ENCODE measurements at regions not wholly inside any gene's neighbourhood (a gene's known extent, or its start where the extent isn't known, plus 50 kb on each side); places are given as distances from the start of the nearest gene placed in this dataset.

- peaks cover 6% of the 10 kb centered on the region; the same call in 1 of the 2 replicates for H3K4me1 ChIP-seq (ENCODE audit: control insufficient read depth, low read length)
- no peaks in the 10 kb centered on the region for H3K9me3 ChIP-seq (ENCODE audit: control insufficient read depth, insufficient read depth, low read length)
- no peak overlapping the region for H3K4me2 ChIP-seq (ENCODE audit: low read length)
- H3K4me3 ChIP-seq (ENCODE audit: low read length), result no peak overlapping the region
- H3K9me2 ChIP-seq (replicated peaks; ENCODE audit: control insufficient read depth, low read length), result no peaks in the 10 kb centered on the region
- no peaks in the 10 kb centered on the region for H3F3A ChIP-seq (ENCODE audit: control insufficient read depth, insufficient read depth)
- TF ChIP-seq EZH2phosphoT487 (IDR thresholded peaks at IDR 0.05; ENCODE audit: borderline replicate concordance, low read length) (no peak), CTCF (IDR thresholded peaks at IDR 0.05; ENCODE audit: low read depth, low read length, poor library complexity, severe bottlenecking) (no peak)
- H3K27ac ChIP-seq (ENCODE audit: low read depth, low read length), result no peak overlapping the region
- H4K20me1 ChIP-seq (ENCODE audit: control insufficient read depth, insufficient read depth, low read depth, low read length), result no peaks in the 10 kb centered on the region
- no peaks in the 10 kb centered on the region for H3K79me2 ChIP-seq (ENCODE audit: control insufficient read depth, low read length)
- H3K27me3 ChIP-seq (ENCODE audit: control insufficient read depth, low read length), result peaks cover 14% of the 10 kb centered on the region; the same call in 1 of the 2 replicates
- no peaks in the 10 kb centered on the region for H3K36me3 ChIP-seq (ENCODE audit: control insufficient read depth, low read length)
Observed at GRCh38 chr9:119963798-119964372, 594.6 kb upstream of the BRINP1 start.

- TF ChIP-seq CTCF (IDR thresholded peaks at IDR 0.05; ENCODE audit: low read depth, low read length, poor library complexity, severe bottlenecking), result no peak
- no peak for TF ChIP-seq EZH2phosphoT487 (IDR thresholded peaks at IDR 0.05; ENCODE audit: borderline replicate concordance, low read length)
- Histone ChIP-seq H3F3A (ENCODE audit: control insufficient read depth, insufficient read depth) (no peaks in the 10 kb centered on the region), H3K4me3 (ENCODE audit: low read length) (no peak overlapping the region), H3K4me1 (ENCODE audit: control insufficient read depth, low read length) (peaks cover 4% of the 10 kb centered on the region; the same call in 1 of the 2 replicates), H3K9me3 (ENCODE audit: control insufficient read depth, insufficient read depth, low read length) (no peaks in the 10 kb centered on the region), H3K27me3 (ENCODE audit: control insufficient read depth, low read length) (peaks cover 14% of the 10 kb centered on the region; the same call in 1 of the 2 replicates), H3K4me2 (ENCODE audit: low read length) (no peak overlapping the region), H3K27ac (ENCODE audit: low read depth, low read length) (no peak overlapping the region), H3K36me3 (ENCODE audit: control insufficient read depth, low read length) (no peaks in the 10 kb centered on the region), H4K20me1 (ENCODE audit: control insufficient read depth, insufficient read depth, low read depth, low read length) (no peaks in the 10 kb centered on the region), H3K79me2 (ENCODE audit: control insufficient read depth, low read length) (no peaks in the 10 kb centered on the region), H3K9me2 (replicated peaks; ENCODE audit: control insufficient read depth, low read length) (no peaks in the 10 kb centered on the region)
Observed at GRCh38 chr9:119963258-119963797, 594.1 kb upstream of the BRINP1 start.

- Histone ChIP-seq H3K4me2 (ENCODE audit: low read length) (no peak overlapping the region), H3K79me2 (ENCODE audit: control insufficient read depth, low read length) (no peaks in the 10 kb centered on the region), H3F3A (ENCODE audit: control insufficient read depth, insufficient read depth) (no peaks in the 10 kb centered on the region), H3K9me2 (replicated peaks; ENCODE audit: control insufficient read depth, low read length) (no peaks in the 10 kb centered on the region), H3K9me3 (ENCODE audit: control insufficient read depth, insufficient read depth, low read length) (no peaks in the 10 kb centered on the region), H4K20me1 (ENCODE audit: control insufficient read depth, insufficient read depth, low read depth, low read length) (no peaks in the 10 kb centered on the region), H3K4me3 (ENCODE audit: low read length) (no peak overlapping the region), H3K4me1 (ENCODE audit: control insufficient read depth, low read length) (peaks cover 4% of the 10 kb centered on the region; the same call in 1 of the 2 replicates), H3K27ac (ENCODE audit: low read depth, low read length) (no peak overlapping the region), H3K27me3 (ENCODE audit: control insufficient read depth, low read length) (peaks cover 14% of the 10 kb centered on the region; the same call in 1 of the 2 replicates), H3K36me3 (ENCODE audit: control insufficient read depth, low read length) (no peaks in the 10 kb centered on the region)
- peak; percentile 85 for TF ChIP-seq CTCF (IDR thresholded peaks at IDR 0.05; ENCODE audit: low read depth, low read length, poor library complexity, severe bottlenecking)
- no peak for TF ChIP-seq EZH2phosphoT487 (IDR thresholded peaks at IDR 0.05; ENCODE audit: borderline replicate concordance, low read length)
Observed at GRCh38 chr9:119961774-119962424, 592.7 kb upstream of the BRINP1 start.

Measured in DOHH2 (cell line).